Activated CD8-positive, alpha-beta memory T cell treated with anti-CD3 and anti-CD28 coated beads for 36 hours (primary cell): ENCODE measurements at regions not wholly inside any gene's neighbourhood (a gene's known extent, or its start where the extent isn't known, plus 50 kb on each side); places are given as distances from the start of the nearest gene placed in this dataset.

ENCODE experiments used
- CTCF ChIA-PET: fragments of 350-600 bp; sonication (Branson Sonifier 250); formaldehyde crosslinking; loops from one replicate; lab custom pipeline; 2021; ENCODE audit warnings: antibody characterized with exemption; lab: Charles Lee
- POLR2A ChIA-PET: fragments of 350-600 bp; sonication (Branson Sonifier 250); formaldehyde crosslinking; loops from one replicate; lab custom pipeline; 2021; ENCODE audit warnings: antibody characterized with exemption; lab: Charles Lee

- ChIA-PET POLR2A (no interaction called here), CTCF (no interaction called here)
Measured at GRCh38 chr13:106187501-106188095, 347.9 kb downstream of the EFNB2 start.

- ChIA-PET POLR2A (no interaction called here), CTCF (no interaction called here)
Measured at GRCh38 chr13:106187101-106187500, 348.4 kb downstream of the EFNB2 start.

GRCh38 chr13:106186366-106187030, 349.0 kb downstream of the EFNB2 start:
- ChIA-PET CTCF (no interaction called here), POLR2A (no interaction called here)

- ChIA-PET CTCF (no interaction called here), POLR2A (no interaction called here)
Measured at GRCh38 chr13:106184790-106185189, 350.7 kb downstream of the EFNB2 start.

GRCh38 chr13:106183410-106184065, 351.9 kb downstream of the EFNB2 start:
- POLR2A ChIA-PET = no interaction called here
- CTCF ChIA-PET = no interaction called here

GRCh38 chr13:106182404-106182803, 353.1 kb downstream of the EFNB2 start:
- POLR2A ChIA-PET = no interaction called here
- CTCF ChIA-PET = no interaction called here

- ChIA-PET POLR2A (no interaction called here), CTCF (no interaction called here)
Measured at GRCh38 chr13:106178816-106179215, 356.6 kb downstream of the EFNB2 start.

GRCh38 chr13:106177146-106177545, 358.3 kb downstream of the EFNB2 start:
- CTCF ChIA-PET = no interaction called here
- POLR2A ChIA-PET = no interaction called here

GRCh38 chr13:106176117-106176516, 359.3 kb downstream of the EFNB2 start:
- CTCF ChIA-PET = no interaction called here
- POLR2A ChIA-PET = no interaction called here

- POLR2A ChIA-PET = no interaction called here
- CTCF ChIA-PET = no interaction called here
Measured at GRCh38 chr13:106173891-106174610, 361.4 kb downstream of the EFNB2 start.

- CTCF ChIA-PET = no interaction called here
- POLR2A ChIA-PET = no interaction called here
Measured at GRCh38 chr13:106173346-106173745, 362.1 kb downstream of the EFNB2 start.

- CTCF ChIA-PET = interaction anchor here (0.6 kb wide), 1 partner anchor 58 kb away, joined by 3 read pairs; no protein-coding TSS in a partner anchor
- POLR2A ChIA-PET = no interaction called here
Measured at GRCh38 chr13:106172176-106172905, 363.1 kb downstream of the EFNB2 start.

GRCh38 chr13:106163426-106163825, 372.0 kb downstream of the EFNB2 start:
- ChIA-PET POLR2A (no interaction called here), CTCF (no interaction called here)

- CTCF ChIA-PET = no interaction called here
- POLR2A ChIA-PET = no interaction called here
Measured at GRCh38 chr13:106161146-106161545, 374.3 kb downstream of the EFNB2 start.

GRCh38 chr13:106159295-106160195, 375.9 kb downstream of the EFNB2 start:
- POLR2A ChIA-PET = no interaction called here
- CTCF ChIA-PET = no interaction called here

- ChIA-PET POLR2A (no interaction called here), CTCF (no interaction called here)
Measured at GRCh38 chr13:106156468-106156867, 379.0 kb downstream of the EFNB2 start.

GRCh38 chr13:106155411-106155810, 380.1 kb downstream of the EFNB2 start:
- CTCF ChIA-PET = no interaction called here

GRCh38 chr13:106153876-106154275, 381.6 kb downstream of the EFNB2 start:
- POLR2A ChIA-PET = no interaction called here
- CTCF ChIA-PET = no interaction called here

More at GRCh38 chr13:106155411-106155810, 380.1 kb downstream of the EFNB2 start:
- POLR2A ChIA-PET = no interaction called here

- ChIA-PET POLR2A (no interaction called here), CTCF (no interaction called here)
Measured at GRCh38 chr13:106153041-106153440, 382.4 kb downstream of the EFNB2 start.
